HG03097 (cell line): ENCODE measurements at regions not wholly inside any gene's neighbourhood (a gene's known extent, or its start where the extent isn't known, plus 50 kb on each side); places are given as distances from the start of the nearest gene placed in this dataset.
"Not testable (repeated sequence)": the region's sequence is repeated elsewhere in the genome, so short reads cannot be mapped to it uniquely, and the experiment has no call there.

ENCODE experiments used
- ATAC-seq: cut with Tn5 transposase; IDR thresholded peaks from one replicate; pipeline ENCODE4 v1.9.1; 2021; ENCODE audit not compliant: unreplicated experiment, low FRiP score

DNA sequence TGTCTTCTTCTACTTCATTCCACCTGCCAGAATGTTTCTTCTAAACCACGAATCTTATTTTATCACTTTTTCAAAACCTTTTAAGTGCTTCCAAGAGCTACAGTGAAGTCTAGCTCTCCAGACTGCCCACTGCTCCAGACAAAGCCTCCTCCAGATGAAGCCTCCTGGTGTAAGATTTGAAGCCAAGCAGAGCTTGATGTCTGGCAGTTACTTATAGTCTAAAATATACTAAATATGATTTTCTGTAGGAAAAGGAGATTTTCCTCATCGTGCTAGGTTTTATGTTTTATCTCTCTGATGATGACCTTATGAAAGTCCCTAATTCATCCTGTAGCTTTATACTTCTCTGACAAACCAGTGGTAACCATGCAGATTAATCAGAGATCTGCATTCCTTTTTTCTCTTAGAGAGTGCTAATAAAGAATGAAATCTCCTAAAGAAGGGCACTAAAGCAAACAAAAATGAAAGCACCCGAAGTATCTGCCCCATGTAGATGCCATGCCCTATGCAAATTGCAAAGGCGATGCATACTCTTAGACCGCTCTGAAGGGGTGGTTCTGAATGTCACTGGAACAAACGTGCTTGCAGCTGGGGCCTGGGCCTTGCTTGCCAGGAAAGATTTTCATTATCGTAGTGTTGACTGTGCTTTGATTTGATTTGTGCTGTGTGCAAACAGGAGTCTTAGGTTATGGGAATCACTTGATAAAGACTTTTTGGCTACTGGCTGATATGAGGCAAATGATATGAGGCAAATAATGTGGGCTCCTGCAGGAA, 314.2 kb downstream of the PID1 start:
- ATAC-seq: no peak

DNA sequence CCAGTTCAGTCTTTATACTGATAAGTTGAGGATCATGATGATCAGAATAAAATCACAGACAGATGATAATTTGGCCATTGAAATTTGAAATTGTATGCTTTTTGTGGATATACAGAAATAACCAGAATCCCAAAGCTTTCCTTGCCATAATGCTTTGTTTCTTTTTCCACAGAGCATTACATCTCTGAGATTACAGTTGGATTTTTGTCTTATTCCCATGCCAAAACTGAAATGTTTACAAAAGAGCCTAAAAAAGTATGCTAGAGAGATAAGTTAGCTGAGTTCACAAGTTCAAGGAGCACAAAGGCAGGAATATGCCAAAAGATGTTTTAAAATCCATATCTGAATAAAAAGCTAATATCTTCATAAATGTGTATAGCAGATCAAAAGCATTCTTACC, 321.3 kb downstream of the PID1 start:
- no peak for ATAC-seq

DNA sequence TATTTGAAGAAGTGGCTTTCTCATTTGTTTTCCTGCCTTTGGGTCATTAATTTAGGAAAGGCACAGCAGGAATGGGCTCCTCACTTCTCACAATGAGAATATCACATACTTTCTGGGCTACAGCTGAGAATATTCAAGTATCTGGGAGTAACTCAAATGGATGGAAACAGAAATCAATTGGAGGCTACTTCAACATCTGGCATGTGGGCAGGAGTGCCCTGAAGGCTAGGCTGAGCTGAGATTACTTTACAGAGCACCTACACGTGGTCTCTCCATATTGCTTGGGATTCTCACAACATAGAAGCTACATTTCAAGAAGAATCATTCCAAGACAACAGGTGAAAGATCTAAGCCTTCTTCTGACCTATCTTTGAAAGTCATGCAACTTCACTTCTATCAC, 325.4 kb downstream of the PID1 start:
- ATAC-seq: no peak

GRCh38 chr2:228942856-228943255, 328.2 kb downstream of the PID1 start:
- ATAC-seq: no peak

- ATAC-seq: no peak
Measured at GRCh38 chr2:228938629-228939028, 332.5 kb downstream of the PID1 start.

DNA sequence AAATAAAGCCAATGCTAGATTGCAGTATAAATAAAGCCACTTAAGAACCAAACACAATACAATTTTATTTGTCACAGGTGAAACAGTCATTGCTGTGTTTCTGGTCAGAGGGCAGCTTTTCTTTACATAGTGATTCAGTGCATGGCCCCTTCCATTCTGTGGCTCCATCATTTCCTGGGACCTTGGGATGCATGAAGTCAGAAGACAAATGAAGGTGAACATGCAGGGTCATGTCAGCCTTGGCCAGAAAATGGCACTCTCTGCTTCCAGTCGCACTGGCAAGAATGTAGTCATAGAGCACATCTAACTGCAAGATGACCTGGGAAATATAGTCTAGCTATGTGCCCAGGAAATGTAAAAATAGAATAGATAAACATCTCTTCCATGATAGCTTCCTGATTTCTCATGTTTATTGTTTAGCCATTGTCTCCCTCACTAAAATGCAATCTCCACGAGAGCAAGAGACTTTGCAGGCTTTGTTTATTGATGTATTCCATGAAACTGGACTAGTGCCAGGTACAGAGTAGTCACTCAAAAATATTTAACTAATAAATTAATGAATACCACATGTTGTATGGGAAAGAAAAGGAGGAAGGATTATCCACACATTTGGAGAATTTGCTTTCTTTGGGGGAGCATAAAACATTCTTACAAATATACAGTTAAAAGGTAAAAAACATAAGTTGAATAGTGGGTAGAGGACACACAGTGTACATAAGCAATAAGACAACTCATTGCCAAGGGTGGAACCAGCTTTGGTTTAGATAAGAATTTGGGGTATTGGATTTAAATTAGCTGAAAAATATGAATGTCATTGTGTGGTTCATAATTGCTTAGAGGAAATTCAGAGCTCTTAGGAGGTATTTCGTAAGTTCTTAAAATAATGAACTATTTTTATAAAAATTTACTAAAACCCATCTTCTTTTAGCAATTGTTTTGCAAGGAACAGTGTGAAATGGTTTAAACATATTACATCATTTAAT, 343.8 kb downstream of the PID1 start:
- no peak for ATAC-seq

DNA sequence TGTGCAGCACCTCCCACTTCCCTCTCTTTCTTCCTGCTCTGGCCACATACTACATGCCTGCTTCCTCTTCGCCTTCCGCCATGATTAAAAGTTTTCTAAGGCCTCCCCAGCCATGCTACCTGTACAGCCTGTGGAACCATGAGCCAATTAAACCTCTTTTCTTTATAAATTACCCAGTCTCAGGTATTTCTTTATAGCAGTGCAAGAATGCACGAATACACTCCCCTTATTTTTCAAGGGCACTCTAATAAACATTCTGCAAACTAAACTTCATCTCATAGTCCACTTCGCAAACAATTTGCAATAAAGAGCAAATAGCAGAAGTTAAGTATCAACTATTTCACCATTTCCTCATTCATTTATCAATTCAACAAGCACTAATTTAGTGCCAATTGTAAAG, 351.3 kb downstream of the PID1 start:
- no peak for ATAC-seq

DNA sequence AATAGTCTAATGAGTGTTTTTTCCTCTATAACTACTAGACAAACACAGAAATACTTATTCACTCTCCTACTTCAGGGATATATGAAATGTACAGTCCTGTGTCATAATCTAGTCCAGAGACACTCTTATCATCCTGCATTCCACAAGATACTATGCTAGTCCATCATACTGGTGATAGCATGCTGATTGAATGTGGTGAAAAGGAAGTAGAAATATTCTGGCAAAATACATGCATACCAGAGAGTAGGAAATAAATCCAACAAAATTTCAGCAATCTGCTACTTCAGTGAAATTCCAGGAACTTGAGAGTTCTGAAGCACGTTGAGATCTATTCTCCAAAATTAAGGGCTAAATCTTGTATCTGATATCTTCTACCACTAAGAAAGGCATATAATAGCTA, 353.9 kb downstream of the PID1 start:
- ATAC-seq: no peak

DNA sequence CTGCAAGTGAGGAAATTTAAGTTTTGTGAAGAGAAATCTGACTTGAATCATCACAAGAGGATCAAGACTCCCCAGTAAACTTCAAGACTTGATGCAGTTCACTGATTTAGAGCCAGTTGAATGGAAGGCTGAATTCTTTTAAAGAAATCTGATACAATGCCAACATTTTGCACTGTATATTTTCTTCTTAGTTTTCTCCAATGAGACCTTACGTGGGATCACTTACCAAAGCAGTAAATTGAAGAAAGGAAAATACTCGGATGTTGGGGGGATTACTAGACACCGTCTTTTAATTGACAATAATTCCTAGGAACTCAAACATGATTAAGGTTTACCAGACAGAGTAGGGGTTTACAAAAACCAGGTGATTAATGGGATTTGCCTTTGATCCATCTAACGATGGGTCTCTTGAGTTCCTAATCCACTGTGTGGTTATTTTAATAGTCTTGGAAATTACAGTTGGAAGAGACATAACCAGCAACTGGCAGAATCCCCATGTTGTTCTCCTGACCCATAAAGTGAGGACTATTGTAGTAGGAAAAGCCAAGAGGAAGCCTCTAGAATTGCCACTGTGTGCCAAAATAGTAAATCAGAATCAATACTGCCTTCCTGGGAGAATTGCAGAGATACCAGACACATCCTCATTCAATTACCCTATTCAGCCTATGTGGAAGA, 354.5 kb downstream of the PID1 start:
- ATAC-seq: no peak

DNA sequence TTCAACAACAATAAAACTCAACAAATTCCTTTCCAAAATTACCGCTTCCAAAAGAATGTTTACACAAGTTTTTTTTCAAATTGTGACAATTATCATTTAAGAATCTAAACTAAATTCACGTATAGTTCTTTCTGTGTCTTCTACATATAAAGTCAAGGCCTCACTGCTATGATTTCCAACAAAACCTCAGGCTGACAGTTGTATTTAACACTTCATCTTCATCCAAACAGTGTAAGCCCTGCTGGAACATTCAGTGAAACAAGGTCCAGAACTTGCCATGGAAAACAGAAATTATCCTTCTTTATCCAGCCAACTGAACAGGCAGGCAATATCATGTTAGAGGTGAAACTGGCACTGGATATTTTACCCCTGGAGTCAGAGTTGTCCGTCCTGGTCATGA, 357.9 kb downstream of the PID1 start:
- no peak for ATAC-seq

DNA sequence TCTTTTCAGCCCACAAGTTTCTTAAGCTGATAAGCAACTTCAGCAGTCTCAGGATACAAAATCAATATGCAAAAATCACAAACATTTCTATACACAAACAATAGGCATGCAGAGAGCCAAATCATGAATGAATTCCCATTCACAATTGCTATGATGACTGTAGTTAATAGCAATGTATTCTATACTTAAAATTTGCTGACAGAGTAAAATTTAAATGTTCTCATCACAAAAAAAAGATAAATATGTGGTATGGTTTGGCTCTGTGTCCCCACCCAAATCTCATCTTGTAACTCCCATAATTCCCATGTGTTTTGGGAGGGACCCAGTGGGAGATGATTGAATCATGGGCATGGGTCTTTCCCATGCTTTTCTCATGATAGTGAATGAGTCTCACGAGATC, 360.2 kb downstream of the PID1 start:
- ATAC-seq: not testable (repeated sequence)

DNA sequence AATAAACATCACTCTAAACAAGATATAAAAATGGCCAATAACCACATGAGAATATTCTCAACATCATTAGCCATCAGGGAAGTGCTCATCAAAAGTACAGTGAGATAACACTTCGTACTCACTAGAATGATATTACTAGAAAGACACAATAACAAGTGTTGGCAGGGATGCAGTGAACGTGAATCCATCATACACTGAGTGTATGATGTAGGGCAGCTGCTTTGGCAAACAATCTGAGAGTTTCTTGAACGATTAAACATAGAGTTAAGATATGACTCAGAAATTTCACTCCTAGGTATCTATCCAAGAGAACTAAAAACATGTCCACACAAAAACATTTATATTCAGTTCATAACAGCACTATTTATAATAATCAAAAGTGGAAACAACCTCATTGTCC, 368.9 kb downstream of the PID1 start:
- ATAC-seq: no peak

DNA sequence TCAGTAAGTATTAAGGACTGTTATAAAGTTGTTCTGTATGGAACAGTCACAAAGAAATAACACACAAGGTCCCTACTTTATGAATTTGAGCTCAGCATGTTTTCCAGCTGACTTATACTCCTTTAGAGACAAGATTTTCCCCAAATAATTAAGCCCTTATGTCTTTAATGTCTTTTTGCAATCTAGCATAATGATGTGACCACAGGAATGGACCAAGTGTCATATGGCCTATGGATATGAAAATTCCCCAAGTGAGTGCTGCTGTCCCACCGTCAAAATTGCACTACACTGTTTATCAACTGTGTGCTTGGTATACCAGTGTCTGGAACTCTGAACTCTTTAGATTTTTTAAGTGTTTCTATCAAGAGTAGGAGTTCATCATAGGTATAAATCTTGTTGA, 369.6 kb downstream of the PID1 start:
- no peak for ATAC-seq

DNA sequence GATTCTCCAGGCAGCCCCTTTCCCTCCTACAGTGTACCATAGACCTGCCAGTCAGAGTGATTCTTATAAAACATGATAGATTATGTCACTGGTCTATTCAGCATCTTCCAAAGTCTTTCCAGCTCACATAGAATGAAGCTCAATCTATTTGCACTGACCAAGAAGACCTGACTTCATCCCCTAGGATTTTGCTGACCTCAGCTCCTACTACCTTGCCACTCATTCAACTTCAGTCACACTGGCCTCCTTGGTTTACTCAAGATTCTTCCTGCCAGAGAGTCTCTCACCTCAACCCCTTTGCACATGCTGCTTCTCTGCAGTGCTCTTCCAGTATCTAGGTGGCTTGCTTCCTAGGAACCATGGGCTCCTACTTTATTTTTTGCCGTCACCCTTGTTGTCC, 392.9 kb downstream of the PID1 start:
- no peak for ATAC-seq

DNA sequence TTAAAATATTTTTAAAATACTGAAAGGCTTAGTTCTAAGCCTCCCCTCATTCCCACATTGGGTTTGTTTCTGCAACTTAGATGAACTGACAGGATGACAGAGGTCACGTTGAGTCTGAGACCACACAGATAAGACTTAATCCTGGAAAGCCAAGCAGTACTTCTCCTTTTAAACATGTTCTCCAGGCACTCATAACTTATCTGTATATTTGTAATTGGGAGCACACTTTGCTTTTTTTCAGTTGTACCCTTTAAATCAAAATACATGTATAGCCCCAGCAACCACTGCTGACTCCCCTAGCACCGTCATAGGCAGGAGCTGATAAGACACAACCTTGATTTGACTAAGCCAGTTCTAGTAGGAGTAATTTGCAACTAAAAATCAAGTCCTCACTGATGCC, 394.8 kb downstream of the PID1 start:
- ATAC-seq: no peak

GRCh38 chr2:228875152-228875900, 395.8 kb downstream of the PID1 start:
- ATAC-seq: no peak

DNA sequence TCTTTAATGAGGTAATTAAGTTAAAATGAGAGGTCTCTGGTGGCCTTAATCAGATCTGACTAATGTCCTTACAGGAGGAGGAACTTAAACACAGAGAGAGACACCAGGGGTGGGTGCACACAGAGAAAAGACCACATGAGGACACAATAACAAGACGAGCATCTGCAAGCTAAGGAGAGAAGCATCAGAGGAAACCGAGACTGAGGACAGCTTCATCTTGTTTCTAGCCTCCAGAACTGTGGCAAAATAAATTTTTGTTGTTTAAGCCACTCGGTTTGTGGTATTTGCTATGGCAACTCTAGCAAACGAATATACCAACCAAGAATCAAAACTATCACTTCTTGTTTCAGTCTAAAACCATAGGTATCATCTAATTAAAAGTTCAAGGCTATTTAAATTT, 400.1 kb downstream of the PID1 start:
- no peak for ATAC-seq

DNA sequence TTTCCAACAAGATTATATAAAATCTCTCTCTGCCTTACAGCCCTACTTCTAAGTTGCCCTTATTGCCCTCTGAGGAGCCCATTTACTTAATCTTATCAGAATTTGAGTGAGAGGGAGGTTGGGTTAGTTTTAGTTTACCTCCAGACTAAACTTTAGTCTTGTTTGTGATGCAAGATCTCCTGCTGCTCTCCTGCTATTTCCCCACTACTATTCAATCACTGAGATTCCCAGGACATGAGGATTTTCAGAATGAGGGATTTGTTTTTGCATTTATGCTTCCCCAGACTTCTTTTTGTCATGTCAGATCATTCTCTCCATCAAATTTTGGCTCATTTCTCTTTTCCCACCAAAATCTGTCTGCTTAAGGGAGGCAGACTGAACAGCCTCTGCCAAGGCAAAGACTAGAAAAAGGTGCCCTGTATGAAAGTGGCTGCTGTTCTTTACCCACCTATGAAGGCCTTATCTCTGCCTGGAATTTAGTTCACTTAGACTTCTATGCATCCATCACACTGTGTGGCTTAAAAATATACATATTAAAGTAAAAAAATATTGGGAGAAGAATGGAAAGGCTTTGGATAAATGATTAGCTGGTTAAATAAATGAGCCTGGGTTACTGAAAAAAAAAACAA, 401.3 kb downstream of the PID1 start:
- ATAC-seq: no peak

DNA sequence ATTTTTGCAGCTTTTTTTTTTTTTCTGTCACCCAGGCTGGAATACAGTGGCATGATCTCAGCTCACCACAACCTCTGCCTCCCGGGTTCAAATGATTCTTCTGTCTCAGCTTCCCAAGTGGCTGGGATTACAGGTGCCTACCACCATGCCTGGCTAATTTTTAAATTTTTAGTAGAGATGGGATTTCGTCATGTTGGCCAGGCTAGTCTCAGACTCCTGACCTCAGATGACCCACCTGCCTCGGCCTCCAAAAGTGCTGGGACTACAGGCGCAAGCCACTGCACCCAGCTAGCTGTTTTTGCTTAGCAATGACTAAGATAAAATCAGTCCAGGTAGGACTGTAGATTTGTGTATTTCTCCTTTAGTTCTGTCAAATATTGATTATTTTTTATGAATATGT, 403.7 kb downstream of the PID1 start:
- ATAC-seq: no peak

GRCh38 chr2:228866781-228867180, 404.3 kb downstream of the PID1 start:
- no peak for ATAC-seq
